ENCODE measurements at regions not wholly inside any gene's neighbourhood (a gene's known extent, or its start where the extent isn't known, plus 50 kb on each side); places are given as distances from the start of the nearest gene placed in this dataset.

DNA sequence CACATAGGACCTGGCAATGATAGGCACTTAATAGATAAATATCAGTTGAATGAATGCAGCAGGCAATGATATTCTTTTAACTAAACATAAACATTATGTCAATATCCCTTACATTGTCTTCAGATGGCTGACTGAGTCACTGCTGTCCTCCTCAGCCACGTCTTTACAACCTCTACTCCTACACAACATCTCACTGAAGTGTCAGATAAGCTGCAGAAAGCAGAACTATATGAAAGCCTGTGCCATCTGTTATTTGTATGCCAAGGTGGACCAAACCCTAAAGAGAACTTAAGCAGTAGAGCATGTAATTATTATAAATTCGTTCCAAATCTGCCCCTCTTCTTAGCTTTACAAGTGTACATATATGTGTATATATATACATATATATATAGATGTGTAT is 271.2 kb downstream of the RASEF start:
- H2AK5ac ChIP-seq (ENCODE audit: insufficient read length, low read length) = no peak overlapping the region
- TF ChIP-seq CTCF (conservative IDR thresholded peaks at IDR 0.05) = no peak
- H3K23me2 ChIP-seq (ENCODE audit: insufficient read length, low read depth, low read length, poor library complexity, severe bottlenecking) = no peaks in the 10 kb centered on the region
- H2BK15ac ChIP-seq (ENCODE audit: low read depth, low read length) = no peak overlapping the region
- no peaks in the 10 kb centered on the region for H3K4me1 ChIP-seq (ENCODE audit: insufficient read depth, low read length)
- DNase-seq = no peak
- H3K27me3 ChIP-seq (ENCODE audit: insufficient read depth, low read length) = no peaks in the 10 kb centered on the region
- H2AFZ ChIP-seq (ENCODE audit: low read length) = no peak overlapping the region
- no CpG with 5 or more reads among the region's 2 CpGs for WGBS (ENCODE audit: extremely low coverage, insufficient read length, low lambda C conversion rate)
- H3K27ac ChIP-seq (ENCODE audit: insufficient read length, low read depth, low read length) = no peak overlapping the region
- no peak overlapping the region for H2BK20ac ChIP-seq (ENCODE audit: low read depth, low read length, poor library complexity, severe bottlenecking)
- no peaks in the 10 kb centered on the region for H3K79me2 ChIP-seq (ENCODE audit: insufficient read depth, low read length)
- H3K9ac ChIP-seq (ENCODE audit: extremely low read depth, insufficient read length, low read length) = no peak overlapping the region
- no peaks in the 10 kb centered on the region for H3K79me1 ChIP-seq (ENCODE audit: insufficient read depth, low read depth, low read length, poor library complexity, severe bottlenecking)
- no peak overlapping the region for H2BK120ac ChIP-seq (ENCODE audit: low read depth, low read length, poor library complexity, severe bottlenecking)
- Mint-ChIP-seq H3K4me1 (no peaks in the 10 kb centered on the region), H3K27me3 (ENCODE audit: low read depth) (no peaks in the 10 kb centered on the region), H3K36me3 (ENCODE audit: insufficient read depth in 1 of 3, low read depth in 3 of 3) (no peaks in the 10 kb centered on the region), H3K27ac (no peak overlapping the region), H3K9me3 (no peaks in the 10 kb centered on the region; a peak in 1 of 5 replicates), H3K4me3 (no peak overlapping the region)
- H3K14ac ChIP-seq (ENCODE audit: insufficient read depth, low read length) = no peak overlapping the region
- no peaks in the 10 kb centered on the region for H3K9me3 ChIP-seq (ENCODE audit: control insufficient read depth, low read depth, low read length)
- no peak overlapping the region for H4K8ac ChIP-seq (replicated peaks; ENCODE audit: insufficient read length, low read depth, low read length)
- no peak overlapping the region for H3T11ph ChIP-seq (ENCODE audit: low read length)
- H2BK5ac ChIP-seq (ENCODE audit: insufficient read length, low read length) = no peak overlapping the region
- no peak overlapping the region for H3K4me2 ChIP-seq (ENCODE audit: insufficient read depth, insufficient read length, low read length)
- no peak overlapping the region for H3K56ac ChIP-seq (ENCODE audit: insufficient read length, low read depth, low read length)
- H4K91ac ChIP-seq (ENCODE audit: insufficient read length, low read depth, low read length) = no peak overlapping the region
- no peak overlapping the region for H4K5ac ChIP-seq (ENCODE audit: insufficient read length, low read depth, low read length)
- H3K23ac ChIP-seq (ENCODE audit: insufficient read length, low read depth, low read length) = no peak overlapping the region
- no peak overlapping the region for H2BK12ac ChIP-seq (ENCODE audit: insufficient read length, low read depth, low read length)
- H3K18ac ChIP-seq (ENCODE audit: insufficient read length, low read depth, low read length) = no peak overlapping the region
- no peaks in the 10 kb centered on the region for H4K20me1 ChIP-seq (ENCODE audit: control insufficient read depth, insufficient read depth, insufficient read length)
- no peak overlapping the region for H3K4ac ChIP-seq (ENCODE audit: low read depth, low read length)
